ENCODE measurements at regions not wholly inside any gene's neighbourhood (a gene's known extent, or its start where the extent isn't known, plus 50 kb on each side); places are given as distances from the start of the nearest gene placed in this dataset.

DNA sequence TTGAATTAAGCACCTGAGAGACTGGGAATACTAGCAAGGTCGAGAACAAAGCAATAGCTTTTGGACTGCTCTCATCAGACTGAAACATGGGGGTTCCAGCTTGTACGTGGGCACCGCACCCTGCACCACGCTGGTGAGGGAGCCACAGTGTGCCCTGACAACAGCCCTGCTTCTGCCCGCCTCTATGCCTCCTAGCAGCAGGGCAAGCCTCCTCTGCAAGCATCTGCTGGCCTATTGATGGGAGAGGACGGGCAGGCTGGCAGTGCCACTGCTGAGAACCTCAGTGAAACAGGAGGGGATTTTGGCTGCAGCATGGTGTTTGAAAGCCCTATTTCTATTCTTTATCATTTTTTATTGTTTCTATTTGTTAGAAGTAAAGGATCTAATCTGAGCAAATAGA lies 146.1 kb upstream of the OTOS start:
- peaks cover 37% of the 10 kb centered on the region for H3K27me3 ChIP-seq (replicated peaks; ENCODE audit: insufficient read depth, low read length)
- no peaks in the 10 kb centered on the region for H3K79me2 ChIP-seq (ENCODE audit: low read length)
- no peaks in the 10 kb centered on the region for H3F3A ChIP-seq (ENCODE audit: insufficient read depth, low read length)
- H3K4me2 ChIP-seq (ENCODE audit: low read depth, low read length), result no peak overlapping the region
- H3K9me3 ChIP-seq (replicated peaks; ENCODE audit: insufficient read depth, low read length), result no peaks in the 10 kb centered on the region
- no peaks in the 10 kb centered on the region for H3K4me1 ChIP-seq (ENCODE audit: low read length)
- H3K9ac ChIP-seq (ENCODE audit: low read length), result no peak overlapping the region
- H2AFZ ChIP-seq (ENCODE audit: low read length), result no peak overlapping the region
- no peaks in the 10 kb centered on the region for H3K36me3 ChIP-seq (replicated peaks; ENCODE audit: insufficient read depth, low read length)
- no peak overlapping the region for H3K4me3 ChIP-seq (ENCODE audit: low read length)
- no peak overlapping the region for H3K27ac ChIP-seq (ENCODE audit: low read length)
- H3K9me2 ChIP-seq (replicated peaks; ENCODE audit: insufficient read depth, low read length), result no peaks in the 10 kb centered on the region
- TF ChIP-seq CTCF (IDR thresholded peaks at IDR 0.05; ENCODE audit: low read length) (no peak), EZH2phosphoT487 (IDR thresholded peaks at IDR 0.05; ENCODE audit: low read length) (no peak)
- DNase-seq, result no peak
- no peaks in the 10 kb centered on the region for H4K20me1 ChIP-seq (ENCODE audit: insufficient read depth, low read length)

GRCh38 chr2:240287011-240287410 lies 146.6 kb upstream of the OTOS start:
- Histone ChIP-seq H3K4me1 (ENCODE audit: low read length) (no peaks in the 10 kb centered on the region), H3K27me3 (replicated peaks; ENCODE audit: insufficient read depth, low read length) (peaks cover 41% of the 10 kb centered on the region), H3K27ac (ENCODE audit: low read length) (no peak overlapping the region), H3K36me3 (replicated peaks; ENCODE audit: insufficient read depth, low read length) (no peaks in the 10 kb centered on the region), H3K9me2 (replicated peaks; ENCODE audit: insufficient read depth, low read length) (no peaks in the 10 kb centered on the region), H2AFZ (ENCODE audit: low read length) (no peak overlapping the region), H3F3A (ENCODE audit: insufficient read depth, low read length) (no peaks in the 10 kb centered on the region), H3K4me3 (ENCODE audit: low read length) (no peak overlapping the region), H3K9me3 (replicated peaks; ENCODE audit: insufficient read depth, low read length) (no peaks in the 10 kb centered on the region), H3K79me2 (ENCODE audit: low read length) (no peaks in the 10 kb centered on the region), H3K4me2 (ENCODE audit: low read depth, low read length) (no peak overlapping the region), H4K20me1 (ENCODE audit: insufficient read depth, low read length) (no peaks in the 10 kb centered on the region), H3K9ac (ENCODE audit: low read length) (no peak overlapping the region)
- DNase-seq, result no peak
- no peak for TF ChIP-seq EZH2 (optimal IDR thresholded peaks at IDR 0.05; ENCODE audit: low read depth, low read length)
- TF ChIP-seq CTCF (IDR thresholded peaks at IDR 0.05; ENCODE audit: low read length), result no peak
- TF ChIP-seq EZH2phosphoT487 (IDR thresholded peaks at IDR 0.05; ENCODE audit: low read length), result no peak

GRCh38 chr2:240287496-240288086 lies 147.1 kb upstream of the OTOS start:
- no peak for DNase-seq
- H3K4me2 ChIP-seq (ENCODE audit: low read depth, low read length), result no peak overlapping the region
- TF ChIP-seq CTCF (IDR thresholded peaks at IDR 0.05; ENCODE audit: low read length), result no peak
- TF ChIP-seq EZH2 (optimal IDR thresholded peaks at IDR 0.05; ENCODE audit: low read depth, low read length), result no peak
- TF ChIP-seq EZH2phosphoT487 (IDR thresholded peaks at IDR 0.05; ENCODE audit: low read length), result no peak

More at GRCh38 chr2:240287496-240288086, 147.1 kb upstream of the OTOS start:
- Histone ChIP-seq H4K20me1 (ENCODE audit: insufficient read depth, low read length) (no peaks in the 10 kb centered on the region), H3K4me3 (ENCODE audit: low read length) (no peak overlapping the region), H3K9ac (ENCODE audit: low read length) (no peak overlapping the region), H3K27me3 (replicated peaks; ENCODE audit: insufficient read depth, low read length) (peaks cover 46% of the 10 kb centered on the region), H3K79me2 (ENCODE audit: low read length) (no peaks in the 10 kb centered on the region), H3K9me2 (replicated peaks; ENCODE audit: insufficient read depth, low read length) (no peaks in the 10 kb centered on the region), H3K27ac (ENCODE audit: low read length) (no peak overlapping the region), H3K4me1 (ENCODE audit: low read length) (no peaks in the 10 kb centered on the region), H2AFZ (ENCODE audit: low read length) (no peak overlapping the region), H3F3A (ENCODE audit: insufficient read depth, low read length) (no peaks in the 10 kb centered on the region), H3K9me3 (replicated peaks; ENCODE audit: insufficient read depth, low read length) (no peaks in the 10 kb centered on the region), H3K36me3 (replicated peaks; ENCODE audit: insufficient read depth, low read length) (no peaks in the 10 kb centered on the region)
